SIG-M5 treated with dmso at 0.1 percent for 504 hours (cell line): ENCODE measurements at regions not wholly inside any gene's neighbourhood (a gene's known extent, or its start where the extent isn't known, plus 50 kb on each side); places are given as distances from the start of the nearest gene placed in this dataset.
"Not testable (repeated sequence)": the region's sequence is repeated elsewhere in the genome, so short reads cannot be mapped to it uniquely, and the experiment has no call there.

Experiments
- DNase-seq: peaks from one replicate; lab custom pipeline; 2025; ENCODE audit not compliant: unreplicated experiment; lab: John Stamatoyannopoulos, UW

GRCh38 chr1:82806133-82806532 lies 1005.4 kb downstream of the ADGRL2 start:
- no peak for DNase-seq

GRCh38 chr1:82801176-82801575 lies 1000.4 kb downstream of the ADGRL2 start:
- DNase-seq: no peak

- DNase-seq: no peak
These were observed 1000.0 kb downstream of the ADGRL2 start for GRCh38 chr1:82800721-82801120.

- no peak for DNase-seq
These were observed 998.5 kb downstream of the ADGRL2 start for GRCh38 chr1:82799261-82799660.

GRCh38 chr1:82795508-82796149 lies 994.9 kb downstream of the ADGRL2 start:
- DNase-seq: no peak

GRCh38 chr1:82792151-82792550 lies 991.4 kb downstream of the ADGRL2 start:
- DNase-seq: no peak

GRCh38 chr1:82790556-82790955 lies 989.8 kb downstream of the ADGRL2 start:
- no peak for DNase-seq

GRCh38 chr1:82788660-82789059 lies 987.9 kb downstream of the ADGRL2 start:
- no peak for DNase-seq

- DNase-seq: no peak
These were observed 987.3 kb downstream of the ADGRL2 start for GRCh38 chr1:82788038-82788437.

GRCh38 chr1:82786883-82787282 lies 986.1 kb downstream of the ADGRL2 start:
- DNase-seq: no peak

GRCh38 chr1:82785268-82785790 lies 984.6 kb downstream of the ADGRL2 start:
- DNase-seq: no peak

GRCh38 chr1:82783044-82783443 lies 982.3 kb downstream of the ADGRL2 start:
- no peak for DNase-seq

GRCh38 chr1:82782599-82782998 lies 981.9 kb downstream of the ADGRL2 start:
- no peak for DNase-seq

GRCh38 chr1:82778612-82779011 lies 977.9 kb downstream of the ADGRL2 start:
- DNase-seq: peak; percentile 22

GRCh38 chr1:82777240-82777639 lies 976.5 kb downstream of the ADGRL2 start:
- no peak for DNase-seq

GRCh38 chr1:82776730-82777129 lies 976.0 kb downstream of the ADGRL2 start:
- DNase-seq: not testable (repeated sequence)

- DNase-seq: peak; percentile 5
These were observed 974.8 kb downstream of the ADGRL2 start for GRCh38 chr1:82775406-82776000.

GRCh38 chr1:82762829-82763532 lies 962.2 kb downstream of the ADGRL2 start:
- DNase-seq: no peak

GRCh38 chr1:82759035-82759434 lies 958.3 kb downstream of the ADGRL2 start:
- DNase-seq: peak; percentile 0

- no peak for DNase-seq
These were observed 954.9 kb downstream of the ADGRL2 start for GRCh38 chr1:82755671-82756070.

- no peak for DNase-seq
These were observed 954.5 kb downstream of the ADGRL2 start for GRCh38 chr1:82755191-82755590.

- DNase-seq: no peak
These were observed 951.3 kb downstream of the ADGRL2 start for GRCh38 chr1:82752046-82752445.
